Caki2 (cell line): ENCODE measurements at regions not wholly inside any gene's neighbourhood (a gene's known extent, or its start where the extent isn't known, plus 50 kb on each side); places are given as distances from the start of the nearest gene placed in this dataset.
"Not testable (repeated sequence)": the region's sequence is repeated elsewhere in the genome, so short reads cannot be mapped to it uniquely, and the experiment has no call there.

ENCODE experiments used
- DNase-seq: peaks from one replicate; pipeline ENCODE4 v3.0.0-alpha.2; 2015; ENCODE audit warnings: low read depth
- in situ Hi-C: cut with HindIII; loops from 2 replicates; pipeline ENCODE4 v1.10.0; 2016; ENCODE audit warnings: low sequenced_read_pairs, low pct_unique_long_range_greater_than_20kb, mixed read lengths

DNA sequence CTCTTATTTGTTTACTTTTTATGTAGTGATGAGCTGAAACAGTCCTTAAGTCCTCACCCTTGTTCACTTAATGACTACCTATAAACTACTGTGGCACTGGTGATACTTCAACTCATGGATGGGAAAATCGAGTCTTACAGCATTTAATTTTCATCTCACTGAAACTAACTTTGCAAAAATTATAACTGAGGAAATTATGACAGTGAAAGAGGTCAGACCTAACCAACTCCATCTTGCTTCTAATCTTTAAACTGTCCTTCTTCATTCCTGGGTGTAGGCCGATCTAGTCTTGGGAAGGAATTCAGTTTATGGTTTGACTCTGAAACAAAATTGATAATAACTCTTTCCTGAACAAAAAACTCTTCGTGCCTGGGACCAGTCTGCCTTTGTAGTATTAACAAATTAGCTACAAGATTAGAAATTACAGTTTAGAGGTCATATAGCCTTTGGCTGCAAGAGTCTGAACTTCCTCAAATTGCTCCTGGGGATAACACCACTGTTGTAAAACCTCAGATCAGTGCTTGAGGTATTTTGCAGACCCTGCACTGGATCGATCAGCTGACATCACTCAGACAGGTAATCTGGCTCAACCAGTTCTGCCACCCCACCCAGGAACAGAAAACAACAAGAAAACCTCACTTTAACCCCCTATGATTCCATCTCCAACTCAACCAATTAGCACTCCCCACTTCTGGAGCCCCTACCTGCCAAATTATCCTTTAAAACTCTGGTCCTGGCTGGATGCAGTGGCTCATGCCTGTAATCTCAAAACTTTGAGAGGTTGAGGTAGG is 995.7 kb upstream of the PRKX start:
- no peak for DNase-seq
- in situ Hi-C loops: no loop called here

DNA sequence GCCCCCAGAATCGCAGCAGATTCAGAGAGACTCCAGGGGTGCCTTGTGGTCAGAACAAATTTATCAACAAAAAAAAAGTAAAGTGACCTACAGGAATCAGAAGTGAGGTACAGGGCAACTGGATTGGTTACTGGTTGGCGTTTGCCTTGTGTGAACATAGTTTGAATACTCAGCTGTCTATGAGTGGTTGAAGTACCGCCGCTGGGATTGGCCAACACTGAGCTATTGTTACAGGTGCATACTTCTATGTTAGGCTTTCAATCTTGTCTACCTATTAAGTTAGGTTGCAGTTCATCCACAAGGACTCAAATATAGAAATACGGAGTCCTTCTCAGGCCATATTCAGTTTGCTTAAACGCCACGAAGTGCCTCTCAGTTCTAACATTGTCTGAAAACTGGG is 993.5 kb upstream of the PRKX start:
- in situ Hi-C loops: no loop called here
- DNase-seq: no peak

DNA sequence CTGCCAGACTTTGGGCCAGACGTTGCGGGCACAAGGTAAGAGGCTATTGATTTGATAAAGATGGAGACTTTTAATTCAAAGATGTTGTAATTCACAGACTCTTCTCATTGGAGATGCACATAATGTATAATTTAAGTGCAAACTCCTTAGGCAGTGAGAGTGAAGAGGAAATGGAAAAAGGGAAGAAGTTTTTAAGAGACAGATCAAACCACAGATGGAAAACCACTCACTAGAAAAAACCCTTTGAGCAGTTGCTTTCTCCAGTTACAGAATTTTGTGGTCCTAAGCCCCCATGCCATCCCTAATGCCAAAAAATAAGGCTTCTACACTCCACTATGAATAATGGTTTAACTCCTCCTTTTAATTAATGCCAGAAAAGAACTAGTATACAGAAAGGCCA is 977.1 kb upstream of the PRKX start:
- in situ Hi-C loops: no loop called here
- no peak for DNase-seq

DNA sequence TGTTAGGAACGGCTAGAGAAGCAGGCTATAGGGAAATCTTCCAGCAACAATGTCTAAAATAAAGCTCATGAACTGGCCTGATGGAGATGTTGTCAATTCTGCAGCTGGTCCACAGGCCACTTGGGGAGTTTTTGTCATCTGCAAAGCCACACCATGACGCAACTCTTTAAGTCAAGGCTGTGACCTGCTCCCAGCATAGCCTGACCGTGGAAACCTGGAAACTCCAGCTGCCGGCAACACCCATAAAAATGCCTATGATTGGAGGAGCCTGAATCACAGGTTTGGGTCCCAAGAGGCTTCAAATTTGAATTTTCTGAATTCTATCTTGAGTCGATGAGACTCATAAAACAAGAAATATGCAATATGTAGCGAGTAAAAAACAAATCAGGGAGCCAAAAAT is 969.2 kb upstream of the PRKX start:
- DNase-seq: no peak
- in situ Hi-C loops: no loop called here

DNA sequence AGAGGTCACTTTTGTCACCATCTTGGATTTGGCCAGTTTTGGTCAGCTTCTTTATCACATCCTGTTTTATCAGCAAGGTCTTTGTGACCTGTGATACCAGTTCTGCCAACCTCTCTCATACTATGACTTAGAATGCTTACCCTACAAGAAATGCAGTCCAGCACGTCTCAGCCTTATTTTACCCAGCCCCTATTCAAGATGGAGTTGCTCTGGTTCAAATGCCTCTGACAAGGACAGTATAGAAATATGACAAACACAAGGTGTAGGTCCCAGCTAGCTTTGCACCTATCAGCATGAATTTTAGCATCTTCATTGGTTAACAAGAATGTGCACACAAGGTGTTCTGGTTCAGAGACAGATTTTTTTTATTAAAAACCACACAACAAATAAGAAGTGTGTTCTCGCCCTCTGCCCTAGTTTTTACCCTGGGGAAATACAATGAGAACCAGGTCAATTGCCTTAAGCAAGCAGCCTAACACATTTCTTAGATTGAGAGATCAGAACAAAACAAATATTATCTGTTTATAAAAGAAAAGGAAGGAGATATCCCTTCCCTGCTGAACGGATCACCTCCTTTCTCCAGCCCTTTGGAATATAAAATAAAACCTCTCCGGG is 962.3 kb upstream of the PRKX start:
- no peak for DNase-seq
- in situ Hi-C loops: no loop called here

DNA sequence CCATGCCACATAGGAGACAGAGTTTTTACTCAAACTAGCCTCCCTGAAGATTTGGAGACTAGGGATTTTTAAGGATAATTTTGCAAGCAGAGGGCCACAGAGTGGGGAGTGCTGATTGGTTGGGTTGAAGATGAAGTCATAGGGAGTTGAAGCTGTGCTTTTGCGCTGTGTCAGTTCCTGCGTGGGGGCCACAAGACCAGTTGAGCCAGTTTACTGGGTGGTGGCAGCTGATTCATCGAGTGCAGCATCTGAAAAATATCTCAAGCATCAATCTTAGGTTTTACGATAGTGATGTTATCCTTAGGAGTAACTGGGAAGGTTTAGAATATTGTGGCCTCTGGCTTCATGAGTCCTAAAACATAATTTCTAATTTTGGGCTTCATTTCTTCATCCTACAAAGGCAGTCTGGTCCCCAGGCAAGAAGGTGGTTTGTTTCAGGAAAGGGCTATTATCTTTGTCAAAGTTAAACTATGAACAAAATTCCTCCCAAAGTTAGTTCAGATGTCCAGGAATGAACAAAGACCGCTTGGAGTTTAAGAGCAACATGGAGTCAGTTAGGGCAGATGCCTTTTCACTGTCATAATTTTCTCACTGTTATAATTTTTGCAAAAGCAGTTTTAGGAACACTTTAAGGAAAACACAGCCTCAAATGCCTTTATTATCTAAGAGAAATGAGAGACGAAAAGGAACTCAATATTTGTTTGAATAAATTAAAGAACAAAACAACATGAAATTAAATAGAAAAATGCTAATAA is 960.8 kb upstream of the PRKX start:
- DNase-seq: no peak
- in situ Hi-C loops: no loop called here

DNA sequence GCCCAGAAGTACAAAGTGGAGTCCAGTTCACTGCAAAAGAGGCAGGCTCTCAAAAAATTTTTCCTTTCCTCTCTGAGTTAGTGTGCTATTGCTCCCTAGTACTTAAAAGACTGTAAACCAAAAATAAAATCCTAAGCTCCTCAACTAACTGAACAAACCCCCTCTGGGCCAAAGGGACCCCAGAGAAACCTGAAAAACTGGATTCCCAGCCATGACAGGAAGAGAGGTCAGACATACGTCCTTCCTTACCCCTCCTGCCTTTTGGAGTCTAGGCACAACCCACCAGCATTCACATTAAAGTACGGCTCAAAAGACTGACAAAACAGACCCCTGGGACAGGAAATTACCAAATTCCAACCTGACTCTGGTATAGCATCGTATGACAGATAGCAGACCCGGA is 957.9 kb upstream of the PRKX start:
- DNase-seq: no peak
- in situ Hi-C loops: no loop called here

DNA sequence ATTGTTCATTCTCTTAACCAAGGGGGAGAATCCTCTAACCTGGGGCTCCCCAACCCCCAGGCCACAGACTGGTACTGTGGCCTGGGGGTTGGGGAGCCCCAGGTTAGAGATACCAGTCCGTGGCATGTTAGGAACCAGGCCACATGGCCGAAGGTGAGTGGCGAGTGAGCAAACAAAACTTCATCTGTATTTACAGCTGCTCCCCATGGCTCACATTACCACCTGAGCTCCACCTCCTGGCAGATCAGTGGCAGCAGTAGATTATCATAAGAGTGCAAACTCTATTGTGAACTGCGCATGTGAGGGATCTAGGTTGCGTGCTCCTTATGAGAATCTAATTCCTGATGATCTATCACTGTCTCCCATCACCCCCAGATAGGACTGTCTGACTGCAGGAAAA is 957.2 kb upstream of the PRKX start:
- in situ Hi-C loops: no loop called here
- no peak for DNase-seq

DNA sequence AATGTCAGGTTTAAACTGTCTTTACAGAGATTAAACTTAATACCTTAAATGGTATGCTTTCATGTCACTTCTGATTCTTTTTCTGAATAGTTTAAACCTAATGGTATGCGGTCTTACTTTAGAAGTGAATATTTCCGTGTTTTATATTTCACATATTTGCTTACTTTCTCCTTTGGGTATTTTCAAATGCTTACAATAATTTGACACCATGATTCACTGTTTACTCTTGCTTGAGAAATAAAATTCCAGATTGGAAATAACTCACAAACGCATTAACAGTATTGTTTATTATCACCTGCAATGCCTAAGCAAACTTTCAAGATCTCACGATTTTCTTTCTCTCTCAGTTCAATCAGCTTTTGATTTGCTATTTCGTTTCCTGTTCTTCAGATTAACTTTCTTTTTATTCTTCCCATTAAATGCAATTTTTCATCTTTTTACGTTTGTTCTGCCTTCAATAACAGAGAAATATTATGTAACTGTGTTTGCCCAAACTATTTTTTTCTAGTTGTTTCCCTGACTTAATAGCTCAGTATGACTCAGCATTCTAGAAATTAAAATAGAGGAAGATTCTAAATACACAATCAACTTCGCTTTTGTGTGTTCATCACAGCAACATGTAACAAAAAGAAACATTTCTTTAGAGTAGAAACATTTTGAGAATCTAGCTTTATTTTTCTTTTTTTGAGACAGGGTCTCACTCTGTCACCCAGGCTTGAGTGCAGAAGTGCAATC is 955.5 kb upstream of the PRKX start:
- in situ Hi-C loops: no loop called here
- no peak for DNase-seq

DNA sequence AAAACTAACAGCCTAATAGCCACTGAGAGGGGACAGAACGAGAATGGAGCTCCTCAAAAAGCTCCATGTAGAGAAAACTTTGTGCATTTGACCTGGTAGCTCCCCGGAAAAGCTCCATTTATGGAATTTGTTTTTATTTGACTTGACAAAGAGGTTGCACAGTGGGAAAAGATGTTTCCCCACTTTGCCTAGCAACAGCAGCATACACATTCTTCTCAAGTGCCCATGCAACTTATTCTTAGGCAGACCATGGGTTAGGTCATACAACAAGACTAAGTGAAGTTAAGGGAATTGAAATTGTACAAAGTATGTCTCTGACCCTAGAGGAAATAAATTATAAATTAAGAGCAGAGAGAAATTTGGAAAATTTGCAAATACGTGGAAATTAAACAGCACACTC is 949.6 kb upstream of the PRKX start:
- no peak for DNase-seq
- in situ Hi-C loops: no loop called here

DNA sequence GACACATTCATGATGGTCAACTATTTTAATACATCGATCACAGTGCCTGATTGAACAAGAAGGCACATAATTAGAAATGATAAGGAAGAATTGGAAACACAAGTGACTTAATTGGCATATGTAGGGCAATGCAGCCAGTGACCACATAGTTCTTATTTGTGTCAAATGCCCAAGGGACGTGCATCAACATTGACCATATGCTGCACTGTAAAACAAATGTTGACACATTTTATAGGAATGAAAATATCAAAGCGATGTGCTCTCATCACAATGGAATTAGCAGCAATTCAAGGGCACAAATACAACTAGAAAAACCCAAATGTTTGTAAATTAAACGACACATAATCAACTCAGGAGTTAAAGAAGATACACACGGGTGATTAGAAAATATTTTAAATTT is 948.3 kb upstream of the PRKX start:
- DNase-seq: no peak
- in situ Hi-C loops: no loop called here

DNA sequence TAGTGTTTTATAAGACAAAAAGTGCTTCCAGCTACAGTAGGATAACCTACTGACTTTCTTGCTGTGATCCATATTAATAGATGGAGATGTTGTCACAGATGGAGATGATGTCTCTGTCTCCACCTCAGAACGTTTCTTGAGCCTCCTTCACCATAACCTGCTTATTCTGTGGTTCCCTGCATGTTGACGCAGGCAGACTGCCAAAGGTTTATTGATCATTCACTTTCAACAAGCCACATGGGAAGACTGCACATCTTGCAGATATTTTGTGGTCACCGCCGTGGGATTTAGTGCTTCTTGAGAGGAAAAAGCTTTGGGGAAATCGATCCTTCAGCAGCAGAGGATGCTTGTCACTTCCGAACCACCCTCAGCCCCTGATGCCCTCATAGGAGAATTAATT is 943.0 kb upstream of the PRKX start:
- in situ Hi-C loops: no loop called here
- no peak for DNase-seq

DNA sequence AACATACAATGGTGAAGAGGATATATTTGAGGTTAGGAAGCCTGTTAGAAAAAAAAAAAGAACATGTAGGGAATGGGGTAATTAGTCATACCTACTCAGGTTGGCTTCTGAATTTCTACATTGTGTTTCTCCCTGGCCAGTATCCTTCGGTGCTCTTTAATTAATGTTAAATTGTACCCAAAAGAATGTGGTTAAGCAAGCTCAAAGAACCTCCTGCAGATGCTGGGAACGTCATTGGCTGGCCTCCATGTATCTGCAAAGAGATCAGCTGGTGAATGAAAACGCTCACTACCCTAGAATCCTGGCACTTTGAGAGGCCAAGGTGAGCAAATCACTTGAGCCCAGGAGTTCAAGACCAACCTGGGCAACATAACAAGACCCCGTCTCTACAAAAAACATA is 942.3 kb upstream of the PRKX start:
- no peak for DNase-seq

DNA sequence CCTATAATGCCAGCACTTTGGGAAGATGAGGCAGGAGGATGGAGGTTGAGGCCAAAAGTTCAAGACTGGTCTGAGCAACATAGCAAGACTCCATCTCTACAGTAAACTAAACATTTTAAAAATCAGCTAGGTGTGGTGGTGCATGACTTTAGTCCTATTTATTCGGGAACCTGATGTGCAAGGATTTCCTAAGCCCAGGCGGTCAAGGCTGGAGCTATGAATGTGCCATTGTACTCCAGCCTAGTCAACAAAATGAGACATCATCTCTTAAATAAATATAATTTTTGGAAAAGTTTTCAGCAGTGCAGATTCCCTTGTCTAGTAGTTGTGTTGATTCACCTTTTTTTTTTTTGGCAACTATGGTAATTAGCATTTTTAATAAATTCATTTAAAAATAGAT is 928.7 kb upstream of the PRKX start:
- no peak for DNase-seq
- in situ Hi-C loops: no loop called here

More for the DNA sequence above, 942.3 kb upstream of the PRKX start:
- in situ Hi-C loops: no loop called here

DNA sequence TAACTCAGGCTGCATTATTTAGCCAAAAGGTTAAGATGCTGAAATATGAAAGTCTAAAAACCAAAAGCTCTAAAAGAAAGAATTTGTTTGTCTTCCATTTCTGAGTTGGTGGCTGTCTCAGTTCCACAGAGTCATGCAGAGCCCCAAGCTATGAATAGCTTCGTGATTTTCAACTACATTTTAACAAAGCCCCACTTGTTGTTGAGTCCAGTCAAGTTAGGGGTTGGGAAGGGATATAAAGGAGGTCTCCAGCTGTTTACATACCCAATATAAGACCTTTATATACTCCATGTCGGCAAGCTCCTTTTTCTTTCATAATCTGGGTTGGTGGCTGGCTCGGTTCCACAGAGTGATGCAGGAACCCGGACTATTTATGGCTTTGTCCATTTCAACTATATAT is 924.6 kb upstream of the PRKX start:
- in situ Hi-C loops: no loop called here
- DNase-seq: no peak

DNA sequence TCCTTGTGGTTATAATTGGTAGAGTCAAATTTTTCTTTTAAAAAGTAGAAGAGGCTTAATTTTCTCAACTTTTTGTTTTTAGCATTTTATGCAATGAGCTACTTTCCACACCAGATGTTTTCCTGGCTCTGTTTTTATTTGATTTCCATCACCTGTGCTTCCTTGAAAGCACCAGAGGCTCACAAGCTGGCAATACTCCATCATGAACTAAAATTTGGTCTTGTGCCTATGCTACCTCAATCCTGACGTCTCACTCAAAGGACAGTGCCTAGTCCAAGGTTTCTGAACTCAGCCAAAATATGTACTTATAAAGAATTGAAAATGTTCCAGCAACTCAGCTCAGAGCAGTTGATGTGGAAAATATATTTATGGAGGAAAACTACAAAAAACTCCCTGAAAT is 914.0 kb upstream of the PRKX start:
- in situ Hi-C loops: no loop called here
- no peak for DNase-seq

DNA sequence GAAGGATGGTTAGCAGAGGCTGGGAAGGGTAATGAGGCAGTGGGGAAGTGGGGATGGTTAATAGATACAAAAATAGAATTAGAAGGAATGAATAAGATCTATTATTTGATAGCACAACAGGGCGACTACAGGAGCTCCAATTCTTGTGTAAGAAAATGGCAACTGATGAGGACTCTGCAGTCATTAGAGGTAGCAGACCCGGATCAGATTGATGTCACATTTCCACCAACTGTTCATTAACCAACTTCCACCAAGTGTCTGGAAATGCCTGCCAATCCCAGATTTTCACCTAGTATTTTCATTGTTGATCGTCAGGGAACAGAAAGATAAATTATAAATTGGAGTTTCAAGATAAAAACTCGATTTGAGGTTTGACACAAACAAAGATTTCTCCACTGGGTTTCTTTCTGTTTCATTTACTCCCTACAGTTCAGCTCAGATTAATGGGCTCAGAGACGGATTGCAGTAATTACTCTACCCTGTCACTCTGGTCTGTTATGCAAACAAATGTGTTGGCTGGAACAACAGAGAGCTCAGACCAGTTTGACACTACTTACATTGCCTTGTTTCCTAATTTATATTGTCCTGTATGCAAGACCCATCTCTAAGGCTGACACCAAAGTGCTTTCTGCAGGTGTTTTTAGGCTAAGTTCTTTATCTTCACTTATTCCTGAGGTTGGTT is 909.2 kb upstream of the PRKX start:
- in situ Hi-C loops: no loop called here
- DNase-seq: no peak

DNA sequence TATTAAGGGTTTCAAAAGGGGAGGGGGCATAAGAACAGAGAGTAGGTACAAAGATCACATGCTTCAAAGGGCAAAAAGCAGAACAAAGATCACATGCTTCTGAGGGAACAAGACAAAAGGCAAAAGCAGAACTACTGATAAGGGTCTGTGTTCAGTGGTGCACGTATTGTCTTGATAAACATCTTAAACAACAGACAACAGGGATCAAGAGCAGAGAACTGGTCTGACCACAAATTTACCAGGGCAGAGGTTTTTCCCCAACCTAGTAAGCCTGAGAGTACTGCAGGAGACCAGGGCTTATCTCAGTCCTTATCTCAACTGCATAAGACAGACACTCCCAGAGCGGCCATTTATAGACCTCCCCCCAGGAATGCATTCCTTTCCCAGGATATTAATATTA is 900.2 kb upstream of the PRKX start:
- in situ Hi-C loops: not testable (repeated sequence)

More for the DNA sequence above, 900.2 kb upstream of the PRKX start:
- not testable (repeated sequence) for DNase-seq
